PC-9 (cell line): ENCODE measurements at regions not wholly inside any gene's neighbourhood (a gene's known extent, or its start where the extent isn't known, plus 50 kb on each side); places are given as distances from the start of the nearest gene placed in this dataset.

Source experiments
- BruUV-seq: library from RNA; stranded (reverse); fragments of 400-500 nt; replicated peaks from 2 replicates; lab custom pipeline; 2021; lab: Mats Ljungman, UMichigan
- CTCF ChIA-PET: fragments of 300-600 bp; sonication (Branson Sonifier 250); formaldehyde crosslinking; loops from one replicate; lab custom pipeline; 2022; ENCODE audit warnings: antibody characterized with exemption; lab: Charles Lee
- POLR2A ChIA-PET: fragments of 300-600 bp; sonication (Branson Sonifier 250); formaldehyde crosslinking; loops from one replicate; lab custom pipeline; 2022; ENCODE audit warnings: antibody characterized with exemption; ENCODE audit not compliant: unreplicated experiment; lab: Charles Lee
- DNase-seq, 2 experiments: peaks; one replicate each; pipeline versions ENCODE4 v3.0.0 to v3.0.0-alpha.2; 2015 to 2022; ENCODE audit warnings: mixed read lengths in 1 of 2
- H2AFZ ChIP-seq: fragments of 200-600 bp; sonication (generic); 2 replicates; pipeline ENCODE4 v1.8.1; 2017; ENCODE audit warnings: antibody characterized with exemption
- H3F3A ChIP-seq: fragments of 200-600 bp; sonication (generic); 2 replicates; pipeline ENCODE4 v1.8.1; 2017; ENCODE audit warnings: antibody characterized with exemption, mild to moderate bottlenecking, low read depth; ENCODE audit not compliant: insufficient read depth
- H3K27ac ChIP-seq: fragments of 200-600 bp; sonication (generic); 2 replicates; pipeline ENCODE4 v1.6.1; 2016; ENCODE audit warnings: mixed run types
- H3K27me3 ChIP-seq: fragments of 200-600 bp; sonication (generic); 2 replicates; pipeline ENCODE4 v1.6.1; 2016; ENCODE audit warnings: low read depth, mixed run types; ENCODE audit not compliant: insufficient read depth
- H3K36me3 ChIP-seq: fragments of 200-600 bp; sonication (generic); 2 replicates; pipeline ENCODE4 v1.6.1; 2016; ENCODE audit warnings: low read depth, mixed run types
- H3K4me1 ChIP-seq: fragments of 200-600 bp; sonication (generic); replicated peaks from 2 replicates; pipeline ENCODE4 v1.6.1; 2016; ENCODE audit warnings: mixed run types; ENCODE audit not compliant: insufficient read depth
- H3K4me2 ChIP-seq: fragments of 200-600 bp; sonication (generic); 2 replicates; pipeline ENCODE4 v1.6.1; 2017; ENCODE audit warnings: mixed run types
- H3K4me3 ChIP-seq: fragments of 200-600 bp; sonication (generic); 2 replicates; pipeline ENCODE4 v1.6.1; 2016; ENCODE audit warnings: mixed run types
- H3K79me2 ChIP-seq: fragments of 200-600 bp; sonication (generic); 2 replicates; pipeline ENCODE4 v1.6.1; 2017; ENCODE audit warnings: low read depth, mixed run types
- H3K9me2 ChIP-seq: fragments of 200-600 bp; sonication (generic); 2 replicates; pipeline ENCODE4 v1.8.1; 2017; ENCODE audit warnings: mild to moderate bottlenecking; ENCODE audit not compliant: insufficient read depth
- H3K9me3 ChIP-seq: fragments of 200-600 bp; sonication (generic); 2 replicates; pipeline ENCODE4 v1.8.1; 2016; ENCODE audit warnings: low read depth; ENCODE audit not compliant: insufficient read depth
- H4K20me1 ChIP-seq: fragments of 200-600 bp; sonication (generic); 2 replicates; pipeline ENCODE4 v1.8.1; 2017; ENCODE audit not compliant: insufficient read depth
- CTCF ChIP-seq: fragments of 200-600 bp; sonication (generic); conservative IDR thresholded peaks from 2 replicates; pipeline ENCODE4 v1.6.1; 2017; ENCODE audit warnings: mixed run types, antibody characterized with exemption, mild to moderate bottlenecking, moderate library complexity
- EZH2 ChIP-seq: fragments of 200-600 bp; sonication (generic); IDR thresholded peaks from 2 replicates; pipeline ENCODE4 v1.8.0; 2017; ENCODE audit warnings: antibody characterized with exemption, low read depth
- intact Hi-C: fragments of 100-400 bp; cut with micrococcal nuclease; formaldehyde crosslinking; loops from one replicate; pipeline ENCODE4 v1.10.0; 2022; ENCODE audit not compliant: unreplicated experiment

- Histone ChIP-seq H3K9me3 (no peaks in the 10 kb centered on the region), H4K20me1 (no peaks in the 10 kb centered on the region), H3K79me2 (no peaks in the 10 kb centered on the region), H2AFZ (no peak overlapping the region), H3K36me3 (no peaks in the 10 kb centered on the region), H3K27ac (no peak overlapping the region), H3K9me2 (no peaks in the 10 kb centered on the region), H3K4me3 (no peak overlapping the region), H3K27me3 (no peaks in the 10 kb centered on the region), H3K4me1 (no peaks in the 10 kb centered on the region), H3K4me2 (no peak overlapping the region), H3F3A (no peaks in the 10 kb centered on the region)
- no peak for TF ChIP-seq CTCF
- no peak for TF ChIP-seq EZH2
- DNase-seq, result no peak
- no TSS peak for BruUV-seq
- intact Hi-C loops, result no loop called here
- POLR2A ChIA-PET, result no interaction called here
- CTCF ChIA-PET, result no interaction called here
Measured at GRCh38 chr2:163011000-163011399, 172.4 kb upstream of the KCNH7 start.

DNA sequence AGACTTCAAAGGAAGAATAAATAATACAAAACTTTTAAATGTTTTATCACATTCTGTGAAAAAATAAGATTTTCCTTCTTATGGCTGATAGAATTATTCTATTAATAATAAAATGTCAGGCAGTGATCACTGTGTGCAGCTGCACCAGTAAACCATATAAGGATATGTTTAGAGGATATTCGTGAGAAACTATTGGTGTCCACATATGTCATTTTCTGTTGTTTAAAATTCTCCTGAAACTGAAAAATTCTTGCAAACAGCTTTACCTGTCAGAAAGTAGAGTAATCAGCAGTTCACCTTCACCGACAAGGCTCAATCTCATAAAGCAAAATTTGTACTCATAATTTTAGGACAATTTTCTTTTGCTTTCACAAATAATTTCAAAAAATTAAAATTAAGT, 170.1 kb upstream of the KCNH7 start:
- CTCF ChIA-PET, result no interaction called here
- Histone ChIP-seq H3K36me3 (no peaks in the 10 kb centered on the region), H2AFZ (no peak overlapping the region), H3K79me2 (no peaks in the 10 kb centered on the region), H4K20me1 (no peaks in the 10 kb centered on the region), H3K9me2 (no peaks in the 10 kb centered on the region), H3K27ac (no peak overlapping the region), H3K4me2 (no peak overlapping the region), H3K4me3 (no peak overlapping the region), H3K27me3 (no peaks in the 10 kb centered on the region), H3F3A (no peaks in the 10 kb centered on the region), H3K4me1 (no peaks in the 10 kb centered on the region), H3K9me3 (no peaks in the 10 kb centered on the region)
- BruUV-seq, result no TSS peak
- DNase-seq, result no peak
- POLR2A ChIA-PET, result no interaction called here
- TF ChIP-seq EZH2, result no peak
- intact Hi-C loops, result no loop called here

- intact Hi-C loops, result no loop called here
- H3K27ac ChIP-seq, result no peak overlapping the region
- no peak overlapping the region for H3K4me3 ChIP-seq
- no peaks in the 10 kb centered on the region for H3K4me1 ChIP-seq
- H2AFZ ChIP-seq, result no peak overlapping the region
- no peak for TF ChIP-seq EZH2
- TF ChIP-seq CTCF, result no peak
- H3F3A ChIP-seq, result no peaks in the 10 kb centered on the region
- H3K27me3 ChIP-seq, result no peaks in the 10 kb centered on the region
- DNase-seq, result no peak
- no peaks in the 10 kb centered on the region for H4K20me1 ChIP-seq
- ChIA-PET CTCF (no interaction called here), POLR2A (no interaction called here)
- H3K9me2 ChIP-seq, result no peaks in the 10 kb centered on the region
- H3K9me3 ChIP-seq, result no peaks in the 10 kb centered on the region
- no peaks in the 10 kb centered on the region for H3K36me3 ChIP-seq
- H3K79me2 ChIP-seq, result no peaks in the 10 kb centered on the region
- no TSS peak for BruUV-seq
- no peak overlapping the region for H3K4me2 ChIP-seq
Measured at GRCh38 chr2:162994718-162995117, 156.2 kb upstream of the KCNH7 start.

- Histone ChIP-seq H3F3A (no peaks in the 10 kb centered on the region), H3K4me1 (no peaks in the 10 kb centered on the region), H3K4me3 (no peak overlapping the region), H3K36me3 (no peaks in the 10 kb centered on the region), H3K9me3 (no peaks in the 10 kb centered on the region), H3K27ac (no peak overlapping the region), H3K79me2 (no peaks in the 10 kb centered on the region), H2AFZ (no peak overlapping the region), H3K4me2 (no peak overlapping the region), H3K27me3 (no peaks in the 10 kb centered on the region), H3K9me2 (no peaks in the 10 kb centered on the region), H4K20me1 (no peaks in the 10 kb centered on the region)
- DNase-seq, result no peak
- no TSS peak for BruUV-seq
- TF ChIP-seq CTCF (no peak), EZH2 (no peak)
- ChIA-PET CTCF (no interaction called here), POLR2A (no interaction called here)
- intact Hi-C loops, result no loop called here
Measured at GRCh38 chr2:162992828-162993227, 154.3 kb upstream of the KCNH7 start.
